GM23338 (cell line): ENCODE measurements at regions not wholly inside any gene's neighbourhood (a gene's known extent, or its start where the extent isn't known, plus 50 kb on each side); places are given as distances from the start of the nearest gene placed in this dataset.

ENCODE experiments used
- ATAC-seq: fragments of 200-7000 bp; cut with Tn5 transposase; 3 replicates; pipeline ENCODE4 v1.9.1; 2020
- DNase-seq: peaks from one replicate; pipeline ENCODE4 v3.0.0-alpha.2; 2015; ENCODE audit warnings: low spot score
- H2AFZ ChIP-seq: fragments of 200-600 bp; sonication (generic); 2 replicates; pipeline ENCODE4 v1.8.0; 2016; ENCODE audit warnings: antibody characterized with exemption, mild to moderate bottlenecking, moderate library complexity
- H3F3A ChIP-seq: fragments of 200-600 bp; sonication (generic); replicated peaks from 2 replicates; pipeline ENCODE4 v1.8.0; 2017; ENCODE audit warnings: antibody characterized with exemption, mixed run types, low read depth
- H3K27ac ChIP-seq: fragments of 200-600 bp; sonication (generic); 2 replicates; pipeline ENCODE4 v1.6.1; 2016; ENCODE audit warnings: low read depth
- H3K27me3 ChIP-seq: fragments of 200-600 bp; sonication (generic); 2 replicates; pipeline ENCODE4 v1.8.0; 2016; ENCODE audit warnings: mild to moderate bottlenecking, mixed run types, moderate library complexity; ENCODE audit not compliant: insufficient read depth
- H3K36me3 ChIP-seq: fragments of 200-600 bp; sonication (generic); 2 replicates; pipeline ENCODE4 v1.8.0; 2016; ENCODE audit warnings: mild to moderate bottlenecking; ENCODE audit not compliant: insufficient read depth
- H3K4me1 ChIP-seq: fragments of 200-600 bp; sonication (generic); 2 replicates; pipeline ENCODE4 v1.8.0; 2016; ENCODE audit warnings: mild to moderate bottlenecking, moderate library complexity; ENCODE audit not compliant: insufficient read depth
- H3K4me2 ChIP-seq: fragments of 200-600 bp; sonication (generic); 2 replicates; pipeline ENCODE4 v1.7.1; 2017; ENCODE audit warnings: mixed run types
- H3K4me3 ChIP-seq: fragments of 200-600 bp; sonication (generic); 2 replicates; pipeline ENCODE4 v1.6.1; 2016; ENCODE audit warnings: mixed run types
- H3K79me2 ChIP-seq: fragments of 200-600 bp; sonication (generic); replicated peaks from 2 replicates; pipeline ENCODE4 v1.8.0; 2017; ENCODE audit warnings: mild to moderate bottlenecking; ENCODE audit not compliant: insufficient read depth
- H3K9me2 ChIP-seq: fragments of 200-600 bp; sonication (generic); 2 replicates; pipeline ENCODE4 v1.8.0; 2017; ENCODE audit not compliant: insufficient read depth
- H4K20me1 ChIP-seq: fragments of 200-600 bp; sonication (generic); replicated peaks from 2 replicates; pipeline ENCODE4 v1.8.0; 2017; ENCODE audit warnings: mild to moderate bottlenecking; ENCODE audit not compliant: insufficient read depth
- H3K27ac Mint-ChIP-seq: 2 replicates; pipeline ENCODE4 v1.8.0; 2020; ENCODE audit warnings: inconsistent platforms, mild to moderate bottlenecking, moderate library complexity, mixed read lengths
- H3K27me3 Mint-ChIP-seq: 3 replicates; pipeline ENCODE4 v1.8.0; 2022; ENCODE audit warnings: low read depth, mild to moderate bottlenecking, moderate library complexity, mixed read lengths, inconsistent platforms; ENCODE audit not compliant: insufficient read depth, poor library complexity
- H3K36me3 Mint-ChIP-seq: 3 replicates; pipeline ENCODE4 v1.8.0; 2021; ENCODE audit warnings: low read depth, mild to moderate bottlenecking, inconsistent platforms, moderate library complexity, mixed read lengths
- H3K4me1 Mint-ChIP-seq: 3 replicates; pipeline ENCODE4 v1.8.0; 2020; ENCODE audit warnings: mild to moderate bottlenecking, inconsistent platforms, mixed read lengths
- H3K4me3 Mint-ChIP-seq: 3 replicates; pipeline ENCODE4 v1.8.0; 2021; ENCODE audit warnings: moderate library complexity, mild to moderate bottlenecking, inconsistent platforms, mixed read lengths
- H3K9me3 Mint-ChIP-seq: 3 replicates; pipeline ENCODE4 v1.8.0; 2020; ENCODE audit warnings: moderate library complexity, mild to moderate bottlenecking, inconsistent platforms, mixed read lengths
- CREB1 ChIP-seq: fragments of 250-450 bp; sonication (Bioruptor Pico); IDR thresholded peaks from 2 replicates; pipeline ENCODE4 v1.5.0; 2020; ENCODE audit warnings: low read depth, mild to moderate bottlenecking, moderate library complexity
- EZH2 ChIP-seq: fragments of 200-600 bp; sonication (generic); IDR thresholded peaks from one replicate; pipeline ENCODE4 v1.8.0; 2017; ENCODE audit warnings: antibody characterized with exemption, mild to moderate bottlenecking, low read depth; ENCODE audit not compliant: unreplicated experiment
- STAT1 ChIP-seq: IDR thresholded peaks from one replicate; pipeline ENCODE4 v1.6.1; 2016; ENCODE audit warnings: antibody characterized with exemption; ENCODE audit not compliant: unreplicated experiment
- TF ChIP-seq, protein P1 (sequence below), 2 experiments: fragments of 200-600 bp in 1 of 2; sonication (generic) in 1 of 2; conservative IDR thresholded peaks; 2 replicates each; pipeline versions ENCODE4 v1.5.1 to v1.6.1; 2016 to 2017; ENCODE audit warnings: antibody characterized with exemption in 2 of 2, low read depth in 2 of 2, mild to moderate bottlenecking in 2 of 2, moderate library complexity in 1 of 2
- TF ChIP-seq, protein P2 (sequence below): fragments of 250-450 bp; sonication (Bioruptor Pico); IDR thresholded peaks from 2 replicates; pipeline ENCODE4 v1.5.0; 2020; ENCODE audit warnings: mild to moderate bottlenecking, moderate library complexity
- TF ChIP-seq, protein P3 (sequence below): IDR thresholded peaks from 2 replicates; pipeline ENCODE4 v1.6.1; 2016; ENCODE audit warnings: antibody characterized with exemption

DNA sequence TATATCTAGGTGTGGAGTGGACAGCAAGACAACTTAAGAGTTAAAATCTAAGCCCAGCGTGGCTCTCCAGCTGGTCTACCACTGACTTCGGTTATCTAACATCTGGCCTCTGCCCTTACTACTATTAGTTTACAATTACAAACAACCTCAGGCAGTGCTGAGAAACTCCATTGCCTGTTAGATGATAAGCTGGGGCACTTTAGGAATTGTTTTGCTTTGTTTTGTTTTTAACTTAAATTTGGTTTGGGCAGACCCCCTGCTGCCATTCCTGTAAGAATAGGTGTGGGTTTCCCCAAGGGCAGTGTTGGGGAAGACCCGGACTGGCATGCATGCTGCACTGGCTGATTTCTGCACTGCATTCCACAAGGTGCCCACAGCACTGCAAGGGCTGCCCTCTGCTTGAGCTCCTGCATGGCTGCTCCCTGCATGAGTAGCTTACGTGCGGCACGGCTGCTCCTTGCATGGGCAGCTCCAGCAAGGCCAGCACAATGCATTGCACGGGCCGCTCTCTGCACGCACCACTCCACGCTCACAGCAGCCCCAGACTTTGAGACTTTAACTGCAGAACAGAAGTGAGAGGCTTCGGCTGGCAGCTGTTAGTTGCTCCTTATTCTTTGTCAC lies 74.2 kb upstream of the SERTAD2 start:
- Histone ChIP-seq H3K4me2 (no peak overlapping the region), H3K27me3 (no peaks in the 10 kb centered on the region), H3K79me2 (no peaks in the 10 kb centered on the region), H3K4me1 (peaks cover 15% of the 10 kb centered on the region), H3K9me2 (no peaks in the 10 kb centered on the region), H4K20me1 (no peaks in the 10 kb centered on the region), H3K27ac (no peak overlapping the region), H3K4me3 (no peak overlapping the region), H3F3A (no peaks in the 10 kb centered on the region), H2AFZ (no peak overlapping the region), H3K36me3 (no peaks in the 10 kb centered on the region)
- Mint-ChIP-seq H3K27me3 (peaks cover 3% of the 10 kb centered on the region), H3K36me3 (no peaks in the 10 kb centered on the region), H3K4me3 (no peak overlapping the region), H3K4me1 (peaks cover 30% of the 10 kb centered on the region), H3K27ac (no peak overlapping the region), H3K9me3 (no peaks in the 10 kb centered on the region)
- DNase-seq, result peak; percentile 16
- peak; percentile 75 for ATAC-seq
- TF ChIP-seq CREB1 (CRISPR knock-in tag) (no peak), STAT1 (no peak), EZH2 (no peak)
- TF ChIP-seq, protein P1, sequence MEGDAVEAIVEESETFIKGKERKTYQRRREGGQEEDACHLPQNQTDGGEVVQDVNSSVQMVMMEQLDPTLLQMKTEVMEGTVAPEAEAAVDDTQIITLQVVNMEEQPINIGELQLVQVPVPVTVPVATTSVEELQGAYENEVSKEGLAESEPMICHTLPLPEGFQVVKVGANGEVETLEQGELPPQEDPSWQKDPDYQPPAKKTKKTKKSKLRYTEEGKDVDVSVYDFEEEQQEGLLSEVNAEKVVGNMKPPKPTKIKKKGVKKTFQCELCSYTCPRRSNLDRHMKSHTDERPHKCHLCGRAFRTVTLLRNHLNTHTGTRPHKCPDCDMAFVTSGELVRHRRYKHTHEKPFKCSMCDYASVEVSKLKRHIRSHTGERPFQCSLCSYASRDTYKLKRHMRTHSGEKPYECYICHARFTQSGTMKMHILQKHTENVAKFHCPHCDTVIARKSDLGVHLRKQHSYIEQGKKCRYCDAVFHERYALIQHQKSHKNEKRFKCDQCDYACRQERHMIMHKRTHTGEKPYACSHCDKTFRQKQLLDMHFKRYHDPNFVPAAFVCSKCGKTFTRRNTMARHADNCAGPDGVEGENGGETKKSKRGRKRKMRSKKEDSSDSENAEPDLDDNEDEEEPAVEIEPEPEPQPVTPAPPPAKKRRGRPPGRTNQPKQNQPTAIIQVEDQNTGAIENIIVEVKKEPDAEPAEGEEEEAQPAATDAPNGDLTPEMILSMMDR (conservative IDR thresholded peaks at IDR 0.05; ENCODE audit: low read depth in 2 of 2), result no peak
- TF ChIP-seq, protein P2, sequence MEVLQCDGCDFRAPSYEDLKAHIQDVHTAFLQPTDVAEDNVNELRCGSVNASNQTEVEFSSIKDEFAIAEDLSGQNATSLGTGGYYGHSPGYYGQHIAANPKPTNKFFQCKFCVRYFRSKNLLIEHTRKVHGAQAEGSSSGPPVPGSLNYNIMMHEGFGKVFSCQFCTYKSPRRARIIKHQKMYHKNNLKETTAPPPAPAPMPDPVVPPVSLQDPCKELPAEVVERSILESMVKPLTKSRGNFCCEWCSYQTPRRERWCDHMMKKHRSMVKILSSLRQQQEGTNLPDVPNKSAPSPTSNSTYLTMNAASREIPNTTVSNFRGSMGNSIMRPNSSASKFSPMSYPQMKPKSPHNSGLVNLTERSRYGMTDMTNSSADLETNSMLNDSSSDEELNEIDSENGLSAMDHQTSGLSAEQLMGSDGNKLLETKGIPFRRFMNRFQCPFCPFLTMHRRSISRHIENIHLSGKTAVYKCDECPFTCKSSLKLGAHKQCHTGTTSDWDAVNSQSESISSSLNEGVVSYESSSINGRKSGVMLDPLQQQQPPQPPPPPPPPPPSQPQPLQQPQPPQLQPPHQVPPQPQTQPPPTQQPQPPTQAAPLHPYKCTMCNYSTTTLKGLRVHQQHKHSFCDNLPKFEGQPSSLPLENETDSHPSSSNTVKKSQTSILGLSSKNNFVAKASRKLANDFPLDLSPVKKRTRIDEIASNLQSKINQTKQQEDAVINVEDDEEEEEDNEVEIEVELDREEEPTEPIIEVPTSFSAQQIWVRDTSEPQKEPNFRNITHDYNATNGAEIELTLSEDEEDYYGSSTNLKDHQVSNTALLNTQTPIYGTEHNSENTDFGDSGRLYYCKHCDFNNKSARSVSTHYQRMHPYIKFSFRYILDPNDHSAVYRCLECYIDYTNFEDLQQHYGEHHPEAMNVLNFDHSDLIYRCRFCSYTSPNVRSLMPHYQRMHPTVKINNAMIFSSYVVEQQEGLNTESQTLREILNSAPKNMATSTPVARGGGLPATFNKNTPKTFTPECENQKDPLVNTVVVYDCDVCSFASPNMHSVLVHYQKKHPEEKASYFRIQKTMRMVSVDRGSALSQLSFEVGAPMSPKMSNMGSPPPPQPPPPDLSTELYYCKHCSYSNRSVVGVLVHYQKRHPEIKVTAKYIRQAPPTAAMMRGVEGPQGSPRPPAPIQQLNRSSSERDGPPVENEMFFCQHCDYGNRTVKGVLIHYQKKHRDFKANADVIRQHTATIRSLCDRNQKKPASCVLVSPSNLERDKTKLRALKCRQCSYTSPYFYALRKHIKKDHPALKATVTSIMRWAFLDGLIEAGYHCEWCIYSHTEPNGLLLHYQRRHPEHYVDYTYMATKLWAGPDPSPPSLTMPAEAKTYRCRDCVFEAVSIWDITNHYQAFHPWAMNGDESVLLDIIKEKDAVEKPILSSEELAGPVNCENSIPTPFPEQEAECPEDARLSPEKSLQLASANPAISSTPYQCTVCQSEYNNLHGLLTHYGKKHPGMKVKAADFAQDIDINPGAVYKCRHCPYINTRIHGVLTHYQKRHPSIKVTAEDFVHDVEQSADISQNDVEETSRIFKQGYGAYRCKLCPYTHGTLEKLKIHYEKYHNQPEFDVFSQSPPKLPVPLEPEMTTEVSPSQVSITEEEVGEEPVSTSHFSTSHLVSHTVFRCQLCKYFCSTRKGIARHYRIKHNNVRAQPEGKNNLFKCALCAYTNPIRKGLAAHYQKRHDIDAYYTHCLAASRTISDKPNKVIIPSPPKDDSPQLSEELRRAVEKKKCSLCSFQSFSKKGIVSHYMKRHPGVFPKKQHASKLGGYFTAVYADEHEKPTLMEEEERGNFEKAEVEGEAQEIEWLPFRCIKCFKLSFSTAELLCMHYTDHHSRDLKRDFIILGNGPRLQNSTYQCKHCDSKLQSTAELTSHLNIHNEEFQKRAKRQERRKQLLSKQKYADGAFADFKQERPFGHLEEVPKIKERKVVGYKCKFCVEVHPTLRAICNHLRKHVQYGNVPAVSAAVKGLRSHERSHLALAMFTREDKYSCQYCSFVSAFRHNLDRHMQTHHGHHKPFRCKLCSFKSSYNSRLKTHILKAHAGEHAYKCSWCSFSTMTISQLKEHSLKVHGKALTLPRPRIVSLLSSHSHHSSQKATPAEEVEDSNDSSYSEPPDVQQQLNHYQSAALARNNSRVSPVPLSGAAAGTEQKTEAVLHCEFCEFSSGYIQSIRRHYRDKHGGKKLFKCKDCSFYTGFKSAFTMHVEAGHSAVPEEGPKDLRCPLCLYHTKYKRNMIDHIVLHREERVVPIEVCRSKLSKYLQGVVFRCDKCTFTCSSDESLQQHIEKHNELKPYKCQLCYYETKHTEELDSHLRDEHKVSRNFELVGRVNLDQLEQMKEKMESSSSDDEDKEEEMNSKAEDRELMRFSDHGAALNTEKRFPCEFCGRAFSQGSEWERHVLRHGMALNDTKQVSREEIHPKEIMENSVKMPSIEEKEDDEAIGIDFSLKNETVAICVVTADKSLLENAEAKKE (CRISPR knock-in tag), result no peak
- TF ChIP-seq, protein P3, sequence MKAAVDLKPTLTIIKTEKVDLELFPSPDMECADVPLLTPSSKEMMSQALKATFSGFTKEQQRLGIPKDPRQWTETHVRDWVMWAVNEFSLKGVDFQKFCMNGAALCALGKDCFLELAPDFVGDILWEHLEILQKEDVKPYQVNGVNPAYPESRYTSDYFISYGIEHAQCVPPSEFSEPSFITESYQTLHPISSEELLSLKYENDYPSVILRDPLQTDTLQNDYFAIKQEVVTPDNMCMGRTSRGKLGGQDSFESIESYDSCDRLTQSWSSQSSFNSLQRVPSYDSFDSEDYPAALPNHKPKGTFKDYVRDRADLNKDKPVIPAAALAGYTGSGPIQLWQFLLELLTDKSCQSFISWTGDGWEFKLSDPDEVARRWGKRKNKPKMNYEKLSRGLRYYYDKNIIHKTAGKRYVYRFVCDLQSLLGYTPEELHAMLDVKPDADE, result no peak
